GM19395 (cell line): ENCODE measurements at regions not wholly inside any gene's neighbourhood (a gene's known extent, or its start where the extent isn't known, plus 50 kb on each side); places are given as distances from the start of the nearest gene placed in this dataset.
A peak's percentile ranks its signal among the peaks of the same experiment; 100 is the strongest.

Source experiments
- ATAC-seq: cut with Tn5 transposase; IDR thresholded peaks from one replicate; pipeline ENCODE4 v1.9.1; 2021; ENCODE audit warnings: mild to moderate bottlenecking, moderate library complexity; ENCODE audit not compliant: unreplicated experiment

DNA sequence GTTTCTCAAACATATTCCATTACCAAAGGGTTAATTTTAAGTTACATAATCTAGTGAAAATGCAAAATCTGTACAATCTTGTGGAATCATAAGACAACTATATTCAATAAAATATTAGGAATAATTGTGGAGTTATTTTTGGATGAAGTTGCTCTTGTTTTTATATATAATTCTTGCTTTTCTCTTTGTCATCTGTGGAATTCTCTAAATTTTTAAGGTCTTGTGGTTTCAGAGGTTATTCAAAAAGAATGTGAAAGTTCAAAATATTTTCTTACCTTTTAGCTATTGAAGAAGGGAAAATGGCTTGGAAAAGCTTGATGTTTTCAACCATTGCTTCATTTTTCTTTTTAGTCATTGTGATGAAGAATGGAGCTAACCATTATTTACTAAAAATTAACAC is 552.1 kb downstream of the TFEC start:
- no peak for ATAC-seq

- no peak for ATAC-seq
These were observed 553.3 kb downstream of the TFEC start for GRCh38 chr7:115477193-115477651.

GRCh38 chr7:115476671-115477181 is 553.8 kb downstream of the TFEC start:
- no peak for ATAC-seq

GRCh38 chr7:115475761-115476385 is 554.0 kb downstream of the MDFIC start:
- ATAC-seq, result no peak

GRCh38 chr7:115475206-115475605 is 553.3 kb downstream of the MDFIC start:
- no peak for ATAC-seq

GRCh38 chr7:115474137-115474536 is 552.2 kb downstream of the MDFIC start:
- no peak for ATAC-seq

DNA sequence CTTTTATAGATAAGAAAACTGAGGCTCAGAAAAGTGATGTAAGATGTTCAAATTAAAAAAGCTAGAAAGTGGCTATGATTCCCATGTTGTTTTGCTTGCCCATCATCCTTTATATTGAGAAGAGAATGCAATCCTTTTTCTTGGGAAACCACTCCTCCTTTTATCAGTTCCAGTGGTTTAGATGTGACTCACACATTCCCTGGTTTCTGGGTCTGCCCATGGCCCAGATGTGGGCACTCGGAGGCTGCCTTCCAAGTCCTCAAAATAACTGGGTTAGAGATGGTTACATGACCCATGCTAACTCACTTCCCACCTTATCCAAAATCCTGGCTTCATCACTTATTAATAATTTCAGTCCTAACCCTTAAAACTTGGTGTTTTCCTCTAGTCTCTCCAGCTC is 550.0 kb downstream of the MDFIC start:
- ATAC-seq, result no peak

DNA sequence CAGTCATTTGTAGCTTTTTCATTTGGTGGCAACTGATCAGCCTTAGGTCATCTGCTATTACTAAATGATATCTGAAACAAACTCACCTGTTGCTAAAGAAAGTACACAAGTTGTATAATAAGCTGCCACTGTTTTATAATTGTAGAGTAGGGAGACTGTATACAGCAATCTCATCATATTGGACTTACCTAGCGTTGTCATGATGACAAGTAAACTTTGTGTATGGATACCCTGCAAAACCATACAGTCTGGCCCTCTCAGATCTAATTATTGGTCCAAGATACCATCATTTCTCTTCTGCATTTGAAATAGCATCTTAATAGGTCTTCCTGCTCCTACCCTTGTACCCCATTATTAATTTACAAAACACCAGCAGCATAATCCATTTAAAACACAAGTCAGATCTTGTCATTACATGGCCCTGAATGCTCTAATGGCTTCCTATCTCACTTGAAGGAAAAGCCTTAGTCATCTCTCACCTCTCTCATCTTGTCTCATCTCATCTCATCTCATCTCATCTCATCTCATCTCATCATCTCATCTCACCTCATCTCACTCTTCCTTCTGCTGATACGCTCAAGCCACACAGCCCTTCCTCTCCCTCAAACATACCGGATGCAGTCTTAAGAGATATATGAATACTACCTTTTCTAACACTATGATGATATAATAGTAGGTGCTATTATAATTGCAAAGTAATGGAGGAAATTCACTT is 540.6 kb downstream of the MDFIC start:
- no peak for ATAC-seq

DNA sequence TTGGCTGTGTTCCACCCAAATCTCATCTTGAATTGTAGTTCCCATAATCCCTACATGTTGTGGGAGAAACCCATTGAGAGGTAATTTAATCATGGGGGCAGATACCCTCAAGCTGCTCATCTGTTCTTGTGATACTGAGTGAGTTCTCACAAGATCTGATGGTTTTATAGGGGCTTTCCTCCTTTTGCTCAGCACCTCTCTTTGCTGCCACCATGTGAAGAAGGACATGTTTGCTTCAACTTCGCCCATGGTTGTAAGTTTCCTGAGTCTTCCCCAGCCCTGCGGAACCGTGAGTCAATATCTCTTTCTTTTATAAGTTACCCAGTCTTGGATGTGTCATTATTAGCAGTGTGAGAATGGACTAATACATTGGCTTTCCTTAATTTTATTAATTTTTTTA is 527.8 kb downstream of the MDFIC start:
- no peak for ATAC-seq

- no peak for ATAC-seq
These were observed 525.6 kb downstream of the MDFIC start for GRCh38 chr7:115447495-115447894.

DNA sequence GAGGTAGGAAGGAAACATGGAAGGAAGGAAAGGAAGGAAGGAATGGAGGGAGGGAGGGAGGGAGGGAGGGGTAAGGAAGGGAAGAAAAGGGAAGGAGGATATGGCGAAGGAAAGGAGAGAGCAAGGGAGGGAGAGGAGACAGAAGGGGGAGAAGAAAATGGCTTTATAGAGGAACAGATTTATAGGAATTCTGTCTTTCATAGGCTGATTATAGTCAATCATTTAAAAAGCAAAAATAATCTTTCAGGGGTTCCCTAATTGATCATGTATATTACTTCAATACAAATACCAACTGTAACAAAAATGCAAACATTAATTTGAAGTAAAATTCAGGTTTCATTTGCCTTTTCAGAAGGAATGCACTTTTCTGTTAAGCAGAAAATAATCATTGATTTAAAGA is 519.1 kb downstream of the MDFIC start:
- no peak for ATAC-seq

- peak; percentile 90 for ATAC-seq
These were observed 513.3 kb downstream of the MDFIC start for GRCh38 chr7:115435178-115435577.

GRCh38 chr7:115429918-115430317 is 508.0 kb downstream of the MDFIC start:
- no peak for ATAC-seq

DNA sequence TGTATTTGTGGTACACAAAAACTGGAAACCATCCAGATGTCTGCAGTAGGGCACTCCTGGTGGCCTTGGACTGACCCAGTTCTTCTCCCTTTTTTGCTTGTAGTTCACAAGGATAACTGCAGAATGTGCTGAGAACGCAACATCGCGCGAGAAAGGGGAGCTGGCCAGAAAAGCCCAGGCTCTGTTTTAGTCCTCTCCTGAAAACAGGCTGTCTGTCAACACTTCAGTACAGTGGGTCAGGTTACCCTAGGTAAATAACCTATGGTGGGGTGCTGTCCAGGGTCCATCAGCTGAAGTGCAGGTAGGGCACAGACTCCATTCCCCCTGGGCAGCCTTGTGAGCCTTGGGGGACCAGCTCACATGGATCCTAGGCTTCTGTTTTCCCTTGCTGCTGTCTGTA is 495.8 kb downstream of the MDFIC start:
- no peak for ATAC-seq

DNA sequence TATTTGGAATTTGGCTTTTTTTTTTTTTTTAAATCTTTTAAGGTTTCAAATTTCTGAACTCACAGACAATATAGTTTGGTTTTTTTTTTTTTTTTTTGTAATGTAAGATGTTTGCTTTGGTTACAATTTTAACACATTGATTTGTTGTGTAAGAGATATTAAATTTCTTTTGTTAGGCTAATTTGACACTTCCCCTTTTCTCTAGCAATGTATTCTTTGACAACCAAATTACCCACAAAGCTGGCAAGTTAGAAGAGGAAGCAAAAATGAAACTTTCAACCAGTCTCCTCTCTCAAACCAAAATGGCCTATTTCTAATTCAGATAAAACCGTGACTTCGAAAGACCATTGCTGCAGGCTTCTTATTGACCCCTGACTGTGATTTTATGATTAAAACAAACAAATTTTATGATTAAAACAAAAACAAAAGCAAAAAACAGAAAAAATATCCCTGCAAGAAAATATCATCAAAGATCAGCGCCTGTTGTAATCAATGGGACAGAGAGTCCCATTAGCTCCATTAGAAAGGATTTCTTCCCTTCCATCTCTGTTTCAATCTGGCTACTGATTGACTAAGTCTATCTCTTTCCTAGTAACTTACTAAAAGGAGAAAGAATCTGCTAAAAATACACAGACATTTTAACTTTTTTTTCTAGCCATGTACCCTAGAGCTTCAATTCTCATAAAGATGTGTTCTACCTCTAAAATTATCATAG is 489.2 kb downstream of the MDFIC start:
- peak; percentile 97 for ATAC-seq

- ATAC-seq, result peak; percentile 4
These were observed 488.5 kb downstream of the MDFIC start for GRCh38 chr7:115410434-115410820.

- ATAC-seq, result no peak
These were observed 488.0 kb downstream of the MDFIC start for GRCh38 chr7:115409682-115410433.

GRCh38 chr7:115406219-115406618 is 484.3 kb downstream of the MDFIC start:
- no peak for ATAC-seq

- ATAC-seq, result no peak
These were observed 465.2 kb downstream of the MDFIC start for GRCh38 chr7:115387137-115387536.

DNA sequence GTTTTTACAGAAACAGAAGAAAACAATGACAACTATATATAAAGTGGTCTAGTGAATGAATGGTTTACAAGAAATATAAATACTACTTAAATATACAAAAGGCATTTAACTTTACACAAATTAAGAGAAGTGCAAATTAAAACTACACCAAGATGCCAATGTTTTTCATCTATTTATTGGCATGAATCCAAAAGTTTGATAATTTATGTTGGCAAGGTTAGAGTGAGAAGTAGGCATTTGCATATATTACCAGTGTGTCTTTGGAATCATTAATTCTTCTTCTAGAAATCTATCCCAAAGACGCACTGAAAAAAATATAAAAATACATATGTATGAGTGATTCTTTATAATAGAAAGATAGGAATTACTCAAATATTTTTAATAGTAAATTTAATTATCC is 457.4 kb downstream of the MDFIC start:
- ATAC-seq, result no peak

GRCh38 chr7:115368998-115369397 is 447.1 kb downstream of the MDFIC start:
- peak; percentile 50 for ATAC-seq
